Hematopoietic multipotent progenitor cell (in vitro differentiated cells): ENCODE measurements at regions not wholly inside any gene's neighbourhood (a gene's known extent, or its start where the extent isn't known, plus 50 kb on each side); places are given as distances from the start of the nearest gene placed in this dataset.
"Not testable (repeated sequence)": the region's sequence is repeated elsewhere in the genome, so short reads cannot be mapped to it uniquely, and the experiment has no call there.

Experiments used
- DNase-seq, 3 donors: peaks; one replicate each; pipeline ENCODE4 v3.0.0-alpha.2; 2011 to 2015; ENCODE audit warnings: low read depth in 2 of 3, low spot score in 2 of 3

- DNase-seq, result no peak
These were observed 163.6 kb upstream of the MAP2 start for GRCh38 chr2:209260281-209260680.

DNA sequence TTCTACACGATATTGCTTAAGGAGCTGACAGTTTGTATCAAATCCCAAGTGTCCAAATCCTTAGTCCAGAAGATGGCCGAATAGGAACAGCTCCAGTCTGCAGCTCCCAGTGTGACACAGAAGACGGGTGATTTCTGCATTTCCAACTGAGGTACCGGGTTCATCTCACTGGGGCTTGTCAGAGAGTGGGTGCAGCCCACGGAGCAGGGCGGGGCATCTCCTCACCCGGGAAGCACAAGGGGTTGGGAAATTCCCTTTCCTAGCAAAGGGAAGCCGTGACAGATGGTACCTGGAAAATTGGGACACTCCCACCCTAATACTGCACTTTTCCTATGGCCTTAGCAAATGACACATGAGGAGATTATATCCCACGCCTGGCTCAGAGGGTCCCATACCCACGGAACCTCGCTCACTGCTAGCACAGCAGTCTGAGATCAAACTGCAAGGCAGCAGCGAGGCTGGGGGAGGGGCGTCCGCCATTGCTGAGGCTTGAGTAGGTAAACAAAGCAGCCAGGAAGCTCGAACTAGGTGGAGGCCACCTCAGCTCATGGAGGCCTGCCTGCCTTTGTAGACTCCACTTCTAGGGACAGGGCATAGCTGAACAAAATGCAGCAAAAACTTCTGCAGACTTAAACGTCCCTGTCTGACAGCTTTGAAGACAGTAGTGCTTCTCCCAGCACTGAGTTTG, 162.3 kb upstream of the MAP2 start:
- DNase-seq, result not testable (repeated sequence)

DNA sequence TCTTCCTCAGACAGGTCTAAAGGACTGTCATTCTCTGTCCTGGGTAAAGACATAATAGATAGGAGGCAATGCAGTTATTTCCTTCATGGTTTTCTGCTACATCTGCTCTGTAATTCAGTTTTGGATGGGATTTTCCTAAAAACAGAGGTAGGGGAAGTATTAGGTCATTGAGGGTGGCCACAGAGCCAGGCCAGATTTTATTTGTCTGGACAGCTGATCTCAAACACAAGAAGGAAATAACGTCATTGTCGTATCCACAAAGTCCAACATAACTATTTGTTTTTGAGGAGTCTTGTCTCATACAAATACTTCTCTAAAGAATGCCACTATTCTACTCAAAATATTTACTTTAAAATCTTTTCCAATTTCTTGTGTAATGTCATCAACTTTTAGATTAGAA, 154.8 kb upstream of the MAP2 start:
- DNase-seq, result no peak

- no peak for DNase-seq
These were observed 147.8 kb upstream of the MAP2 start for GRCh38 chr2:209276000-209276399.

DNA sequence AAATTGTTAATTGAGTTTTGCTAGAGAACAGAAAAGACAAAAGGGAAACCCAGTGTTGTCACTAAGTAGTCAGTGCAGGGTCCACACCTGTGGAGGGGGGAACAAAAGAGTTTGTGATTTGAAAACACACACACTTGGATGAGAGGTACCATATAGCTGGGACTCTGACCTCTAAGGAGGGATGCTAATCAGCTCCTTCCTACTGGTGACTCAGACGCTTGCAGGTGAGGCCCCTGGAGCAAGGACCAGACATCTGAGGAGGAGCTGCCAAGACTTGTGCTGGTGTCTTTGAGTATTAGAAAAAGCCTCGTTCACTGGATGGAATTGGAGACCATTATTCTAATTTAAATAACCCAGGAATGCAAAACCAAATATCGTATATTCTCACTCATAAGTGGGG, 146.4 kb upstream of the MAP2 start:
- DNase-seq, result no peak

DNA sequence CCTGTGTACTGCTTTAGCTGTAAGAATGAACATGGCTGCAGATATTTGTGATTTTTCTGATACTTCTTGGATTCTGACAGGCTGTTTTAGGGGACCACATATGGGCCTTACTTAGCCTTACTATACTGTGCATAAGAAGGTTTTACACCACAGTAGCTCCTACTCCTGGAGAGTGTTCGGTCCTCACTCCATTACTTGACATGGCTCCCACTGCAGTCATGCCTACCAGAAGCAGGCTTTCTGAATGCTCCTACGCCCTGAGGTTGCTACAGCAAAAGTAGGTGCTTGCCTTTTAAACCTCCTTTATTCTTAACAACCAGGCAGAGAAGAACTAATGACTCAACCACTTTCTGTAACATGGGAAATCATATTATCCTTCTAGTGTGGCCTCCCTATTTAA, 125.2 kb upstream of the MAP2 start:
- DNase-seq, result no peak

DNA sequence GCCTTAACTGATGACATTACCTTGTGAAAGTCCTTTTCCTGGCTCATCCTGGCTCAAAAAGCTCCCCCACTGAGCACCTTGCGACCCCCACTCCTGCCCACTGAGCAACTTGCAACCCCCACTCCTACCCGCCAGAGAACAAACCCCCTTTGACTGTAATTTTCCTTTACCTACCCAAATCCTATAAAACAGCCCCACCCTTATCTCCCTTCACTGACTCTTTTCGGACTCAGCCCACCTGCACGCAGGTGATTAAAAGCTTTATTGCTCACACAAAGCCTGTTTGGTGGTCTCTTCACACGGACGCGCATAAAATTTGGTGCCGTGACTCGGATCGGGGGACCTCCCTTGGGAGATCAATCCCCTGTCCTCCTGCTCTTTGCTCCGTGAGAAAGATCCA, 124.4 kb upstream of the MAP2 start:
- DNase-seq, result not testable (repeated sequence)

GRCh38 chr2:209300766-209301165, 123.1 kb upstream of the MAP2 start:
- DNase-seq, result not testable (repeated sequence)

DNA sequence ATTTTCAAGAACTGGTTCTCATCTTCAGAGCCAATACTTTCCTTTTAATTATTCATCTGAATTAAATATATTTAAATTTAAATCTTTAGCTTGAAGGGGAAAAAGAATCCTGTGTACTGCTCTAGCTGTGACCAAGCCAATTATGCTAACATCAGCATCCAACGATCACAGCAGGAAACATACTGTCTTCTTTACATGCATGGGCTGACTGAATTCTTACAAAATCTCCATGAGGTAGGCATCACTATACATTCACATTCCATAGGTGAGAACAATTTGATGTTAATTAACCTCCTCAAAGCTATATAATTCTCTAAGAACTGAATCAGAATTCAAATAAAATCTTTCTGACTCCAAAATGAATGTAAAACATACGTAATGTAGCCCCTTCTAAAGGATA, 118.8 kb upstream of the MAP2 start:
- no peak for DNase-seq

- no peak for DNase-seq
These were observed 118.1 kb upstream of the MAP2 start for GRCh38 chr2:209305746-209306196.

GRCh38 chr2:209307161-209308001, 116.5 kb upstream of the MAP2 start:
- no peak for DNase-seq

DNA sequence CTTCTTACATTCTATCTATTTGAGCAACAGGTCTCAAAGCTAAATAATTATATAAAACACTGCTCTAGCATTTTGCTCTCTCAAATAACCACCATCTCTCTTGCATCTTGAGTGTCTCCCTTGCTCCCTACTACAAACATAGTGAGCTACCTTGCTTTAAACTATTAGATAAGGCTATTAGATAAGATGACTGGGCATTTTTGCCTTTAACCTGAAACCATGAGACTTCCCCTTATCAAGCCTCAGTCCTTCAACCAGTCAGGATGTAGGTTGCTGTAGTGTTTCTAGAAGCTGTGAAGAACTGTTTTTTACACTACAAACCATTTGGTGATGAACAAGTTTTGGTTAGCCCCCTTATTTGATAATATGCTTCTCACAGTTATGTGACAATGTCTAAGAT, 115.4 kb upstream of the MAP2 start:
- no peak for DNase-seq

DNA sequence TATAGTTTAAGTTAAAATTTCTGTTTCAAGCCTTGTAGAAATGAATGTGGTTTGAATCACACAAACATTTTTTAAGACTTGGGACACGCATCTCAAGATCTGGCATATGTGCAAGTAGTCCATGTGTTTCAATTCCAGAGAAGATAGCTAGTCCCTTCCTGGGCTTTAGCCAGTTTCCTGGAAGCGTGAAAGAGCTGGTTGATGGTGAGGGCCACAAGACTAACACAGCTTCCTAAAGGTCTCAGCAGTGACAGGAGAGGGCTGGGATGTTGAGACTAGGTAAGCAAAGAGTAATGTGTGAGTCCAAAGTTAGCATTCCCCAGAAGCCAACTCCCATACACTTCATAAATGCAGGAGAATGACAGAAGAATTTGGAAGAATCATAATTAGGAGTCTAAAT, 111.9 kb upstream of the MAP2 start:
- DNase-seq, result no peak

- not testable (repeated sequence) for DNase-seq
These were observed 111.4 kb upstream of the MAP2 start for GRCh38 chr2:209312450-209312849.

DNA sequence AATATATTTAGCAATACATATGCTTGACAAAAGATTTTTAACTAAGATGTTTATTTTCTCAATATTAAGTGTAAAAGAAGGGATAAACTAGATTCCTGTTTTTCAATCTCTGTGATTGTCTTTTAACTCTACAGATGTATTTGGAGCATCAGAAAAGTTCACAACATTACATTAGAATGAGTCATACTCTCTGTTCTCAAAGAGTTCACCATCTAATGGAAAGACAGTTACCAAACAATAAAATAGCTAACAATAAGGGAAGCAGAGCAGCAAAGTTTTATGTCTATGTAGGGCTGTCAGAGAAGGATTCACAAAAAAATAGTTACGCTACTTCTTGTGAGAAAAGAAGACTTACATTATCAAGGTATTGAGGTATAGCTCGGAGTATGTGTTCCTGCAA, 109.2 kb upstream of the MAP2 start:
- no peak for DNase-seq

DNA sequence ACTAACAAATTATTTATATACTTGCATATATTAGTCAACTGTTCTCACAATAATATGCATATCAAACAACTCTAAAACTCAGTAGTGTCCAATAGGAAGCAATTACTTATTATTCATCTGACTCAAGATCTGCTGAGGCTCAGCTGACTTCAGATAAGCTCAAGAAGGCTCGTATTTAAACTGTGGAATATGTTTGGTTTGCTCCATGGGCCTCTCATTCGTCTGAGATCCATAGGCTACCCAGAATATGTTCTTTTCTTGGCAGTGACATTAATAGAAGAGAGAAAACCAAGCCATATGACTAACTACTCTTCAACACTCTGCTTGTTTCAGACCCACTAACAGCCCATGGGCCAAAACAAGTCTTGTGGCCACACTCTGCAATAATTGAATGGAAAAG, 107.7 kb upstream of the MAP2 start:
- DNase-seq, result no peak

GRCh38 chr2:209321076-209321475, 102.8 kb upstream of the MAP2 start:
- DNase-seq, result no peak

- no peak for DNase-seq
These were observed 102.3 kb upstream of the MAP2 start for GRCh38 chr2:209321581-209321980.

DNA sequence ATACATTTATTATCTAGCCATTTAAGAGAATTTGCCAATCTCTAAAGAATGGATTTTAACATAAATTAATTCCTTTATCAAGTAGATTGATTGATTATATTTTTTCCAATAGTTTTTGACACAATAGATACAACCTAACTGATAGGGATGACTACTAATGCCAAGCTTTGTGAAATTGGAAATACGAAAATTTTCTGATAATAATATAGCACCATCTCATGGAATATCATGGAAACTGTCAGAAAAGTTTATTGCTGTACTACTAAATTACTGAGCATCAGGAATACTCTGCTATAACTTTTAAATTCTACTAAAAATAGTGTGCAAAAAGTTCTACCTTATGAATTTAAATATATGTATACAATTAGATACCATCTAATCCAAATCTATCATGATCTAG, 101.8 kb upstream of the MAP2 start:
- no peak for DNase-seq

- no peak for DNase-seq
These were observed 100.8 kb upstream of the MAP2 start for GRCh38 chr2:209322905-209323512.

DNA sequence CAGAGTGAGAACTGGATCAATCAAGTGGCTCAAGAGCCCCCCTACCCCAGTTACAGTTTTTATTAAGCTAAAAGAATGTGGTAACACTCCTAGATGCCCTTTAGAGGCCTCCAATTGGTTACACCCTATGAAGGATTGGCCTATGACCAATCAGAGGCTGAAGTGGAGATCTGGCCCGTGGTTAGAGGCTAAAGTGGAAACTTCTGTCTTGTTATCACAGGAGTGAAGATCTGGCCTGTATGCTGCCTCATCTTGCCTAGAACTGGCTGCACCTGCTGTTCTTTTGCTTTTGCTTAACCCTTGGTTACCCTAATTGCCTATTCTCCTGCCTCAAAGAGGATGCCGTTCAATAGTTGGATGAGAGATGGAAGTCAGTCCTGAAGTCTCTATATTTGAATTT, 100.1 kb upstream of the MAP2 start:
- DNase-seq, result no peak

DNA sequence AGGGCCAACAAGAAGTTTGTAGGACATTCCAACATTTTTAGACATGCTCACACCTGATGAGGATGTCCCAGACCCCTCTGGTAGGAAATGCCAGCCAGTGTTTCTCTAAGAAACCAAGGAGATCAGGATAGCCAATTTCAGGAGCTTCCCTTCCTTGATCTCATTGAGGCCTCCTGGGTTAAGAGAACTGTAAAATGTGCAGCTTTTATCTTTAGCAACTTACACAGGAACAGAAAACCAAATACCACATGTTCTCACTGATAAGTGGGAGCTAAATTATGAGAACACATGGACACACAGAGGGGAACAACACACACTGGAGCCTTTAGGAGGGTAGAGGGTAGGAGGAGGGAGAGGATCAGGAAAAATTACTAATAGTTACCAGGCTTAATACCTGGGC, 99.6 kb upstream of the MAP2 start:
- peak in 2 of 3 donors; percentile 14 to 50 for DNase-seq
